Right lobe of liver (tissue), 6 donors: ENCODE measurements at regions not wholly inside any gene's neighbourhood (a gene's known extent, or its start where the extent isn't known, plus 50 kb on each side); places are given as distances from the start of the nearest gene placed in this dataset.

Experiments
- ATAC-seq, 4 donors: fragments of 200-7000 bp; cut with Tn5 transposase; one replicate each; pipeline ENCODE4 v1.9.1; 2020; ENCODE audit warnings: mild to moderate bottlenecking in 4 of 4, moderate library complexity in 4 of 4
- DNase-seq, 3 donors: peaks; one replicate each; pipeline ENCODE4 v3.0.0-alpha.2; 2020
- H3K27ac ChIP-seq, 3 donors: fragments of 200-600 bp; one replicate each; pipeline ENCODE4 v1.8.0; 2022
- H3K27me3 ChIP-seq, 2 donors: fragments of 200-600 bp; one replicate each; pipeline ENCODE4 v1.8.0; 2022
- H3K36me3 ChIP-seq, 4 donors: fragments of 200-600 bp; sonication (generic) in 1 of 4; one replicate each; pipeline versions ENCODE4 v1.5.1 to v1.8.0; 2017 to 2022; ENCODE audit warnings: control low read depth in 1 of 4
- H3K4me1 ChIP-seq, 4 donors: fragments of 200-600 bp; sonication (generic) in 1 of 4; one replicate each; pipeline versions ENCODE4 v1.5.1 to v1.8.0; 2017 to 2022; ENCODE audit warnings: control low read depth in 1 of 4
- H3K4me3 ChIP-seq, 3 donors: fragments of 200-600 bp; one replicate each; pipeline ENCODE4 v1.8.0; 2022
- H3K9me3 ChIP-seq, 4 donors: fragments of 200-600 bp; sonication (generic) in 1 of 4; one replicate each; pipeline versions ENCODE4 v1.5.1 to v1.8.0; 2017 to 2022; ENCODE audit warnings: control low read depth in 1 of 4
- CTCF ChIP-seq, 4 donors: fragments of 200-600 bp in 3 of 4; fragments of 450-650 bp in 1 of 4; IDR thresholded peaks; one replicate each; pipeline versions ENCODE4 v1.5.1 to v1.8.0; 2016 to 2022; ENCODE audit warnings: antibody characterized with exemption in 4 of 4, mild to moderate bottlenecking in 2 of 4
- POLR2A ChIP-seq: fragments of 450-650 bp; IDR thresholded peaks from one replicate; pipeline ENCODE4 v1.6.1; 2017; ENCODE audit warnings: antibody characterized with exemption, mild to moderate bottlenecking
- WGBS: methylation state at CpG from one replicate; pipeline ENCODE4 v1.1.6; 2018; ENCODE audit warnings: low coverage, low lambda C conversion rate; ENCODE audit not compliant: insufficient coverage; ENCODE audit errors: missing lambda C conversion rate; 5-methylcytosine and 5-hydroxymethylcytosine counted together
- intact Hi-C, 2 donors: fragments of 100-400 bp; cut with DNase I; formaldehyde crosslinking; loops; one replicate each; pipeline versions ENCODE4 v1.11.2 to v1.14.1; 2022
- donor health status: DM: no; HTN: yes; CAD: no.
- donor health status: DM: no; HTN: no; CAD: no.
- donor health status: DM: no; HTN: no; CAD: no.
- donor health status: DM: no; HTN: yes; CAD: no.
- donor health status: DM: no; HTN: yes; CAD: no.

- H3K27ac ChIP-seq: no peak overlapping the region
- H3K4me3 ChIP-seq: no peak overlapping the region
- DNase-seq (no peak), ATAC-seq (no peak)
- H3K9me3 ChIP-seq: no peaks in the 10 kb centered on the region
- H3K36me3 ChIP-seq: no peaks in the 10 kb centered on the region
- H3K4me1 ChIP-seq: no peaks in the 10 kb centered on the region
- H3K27me3 ChIP-seq: no peaks in the 10 kb centered on the region
- WGBS: 89% methylated on average over 1 of the region's 1 CpG
- intact Hi-C loops: no loop called here
- TF ChIP-seq CTCF (IDR thresholded peaks at IDR 0.05): no peak
- TF ChIP-seq POLR2A: no peak
Measured at GRCh38 chr10:44166441-44166840, 218.5 kb downstream of the CXCL12 start.

- WGBS: 56% methylated on average over 3 of the region's 3 CpGs
- DNase-seq (no peak), ATAC-seq (peak in 1 of 4 donors; percentile 41)
- no peaks in the 10 kb centered on the region for H3K9me3 ChIP-seq
- no peak overlapping the region for H3K4me3 ChIP-seq
- TF ChIP-seq CTCF (IDR thresholded peaks at IDR 0.05) (no peak), POLR2A (no peak)
- no peaks in the 10 kb centered on the region for H3K4me1 ChIP-seq
- no peaks in the 10 kb centered on the region for H3K36me3 ChIP-seq
- intact Hi-C loops: no loop called here
- H3K27ac ChIP-seq: no peak overlapping the region
- no peaks in the 10 kb centered on the region for H3K27me3 ChIP-seq
Measured at GRCh38 chr10:44164251-44164956, 220.5 kb downstream of the CXCL12 start.

- no peak for DNase-seq
- no peak overlapping the region for H3K4me3 ChIP-seq
- ATAC-seq: peak in 2 of 4 donors; percentile 53 to 61
- H3K27ac ChIP-seq: no peak overlapping the region
- no peaks in the 10 kb centered on the region for H3K4me1 ChIP-seq
- TF ChIP-seq POLR2A (no peak), CTCF (IDR thresholded peaks at IDR 0.05) (no peak)
- H3K36me3 ChIP-seq: no peaks in the 10 kb centered on the region
- intact Hi-C loops: no loop called here
- no peaks in the 10 kb centered on the region for H3K27me3 ChIP-seq
- peaks cover 0 to 4% (median 0%) of the 10 kb centered on the region in 4 donors for H3K9me3 ChIP-seq
Measured at GRCh38 chr10:44161184-44161583, 223.7 kb downstream of the CXCL12 start.

- Histone ChIP-seq H3K27me3 (no peaks in the 10 kb centered on the region), H3K36me3 (no peaks in the 10 kb centered on the region), H3K27ac (no peak overlapping the region), H3K9me3 (peaks cover 0 to 4% (median 0%) of the 10 kb centered on the region in 4 donors), H3K4me1 (no peaks in the 10 kb centered on the region), H3K4me3 (no peak overlapping the region)
- TF ChIP-seq CTCF (IDR thresholded peaks at IDR 0.05): no peak
- no peak for TF ChIP-seq POLR2A
- DNase-seq (no peak), ATAC-seq (no peak)
- WGBS: 100% methylated on average over 1 of the region's 1 CpG
- intact Hi-C loops: no loop called here
Measured at GRCh38 chr10:44157574-44157973, 227.3 kb downstream of the CXCL12 start.
